ENCODE measurements at regions not wholly inside any gene's neighbourhood (a gene's known extent, or its start where the extent isn't known, plus 50 kb on each side); places are given as distances from the start of the nearest gene placed in this dataset.

GRCh38 chr2:153110486-153110885 is 368.1 kb downstream of the RPRM start:
- WGBS, 4 donors: 66 to 81% (median 70%) methylated on average over 4 of the region's 4 CpGs
- peaks cover 0 to 16% of the 10 kb centered on the region in 2 donors for H3K4me1 ChIP-seq (replicated peaks in 1 of 2)
- intact Hi-C loops (cut with DNase I): no loop called here

GRCh38 chr2:153109793-153110192 is 368.8 kb downstream of the RPRM start:
- no peaks in the 10 kb centered on the region for H3K36me3 ChIP-seq (replicated peaks in 1 of 2)
- H3K27ac ChIP-seq: no peak overlapping the region
- intact Hi-C loops (cut with DNase I): no loop called here
- H3K4me1 ChIP-seq (replicated peaks in 1 of 2): peaks cover 0 to 16% of the 10 kb centered on the region in 2 donors
- no peak for TF ChIP-seq CTCF (IDR thresholded peaks at IDR 0.05)
- no peak for TF ChIP-seq POLR2A (IDR thresholded peaks at IDR 0.05)
- DNase-seq: no peak
- 85 to 94% (median 87%) methylated on average over 3 of the region's 3 CpGs for WGBS, 4 donors
- no peaks in the 10 kb centered on the region for H3K9me3 ChIP-seq (replicated peaks in 1 of 3)
- H3K4me3 ChIP-seq: no peak overlapping the region
- H3K27me3 ChIP-seq: no peaks in the 10 kb centered on the region

More at GRCh38 chr2:153110486-153110885, 368.1 kb downstream of the RPRM start:
- no peaks in the 10 kb centered on the region for H3K9me3 ChIP-seq (replicated peaks in 1 of 3)
- no peak overlapping the region for H3K4me3 ChIP-seq
- no peaks in the 10 kb centered on the region for H3K36me3 ChIP-seq (replicated peaks in 1 of 2)
- TF ChIP-seq POLR2A (IDR thresholded peaks at IDR 0.05) (no peak), CTCF (IDR thresholded peaks at IDR 0.05) (no peak)
- H3K27me3 ChIP-seq: no peaks in the 10 kb centered on the region
- H3K27ac ChIP-seq: no peak overlapping the region
- no peak for DNase-seq

GRCh38 chr2:153106802-153107477 is 371.6 kb downstream of the RPRM start:
- peak overlapping the region in 3 of 5 donors; percentile 13 to 65 (median 58) for H3K27ac ChIP-seq
- DNase-seq: no peak
- H3K36me3 ChIP-seq (replicated peaks in 1 of 2): no peaks in the 10 kb centered on the region
- H3K9me3 ChIP-seq (replicated peaks in 1 of 3): no peaks in the 10 kb centered on the region
- TF ChIP-seq CTCF (IDR thresholded peaks at IDR 0.05): no peak
- no peak for TF ChIP-seq POLR2A (IDR thresholded peaks at IDR 0.05)
- H3K27me3 ChIP-seq: no peaks in the 10 kb centered on the region
- H3K4me3 ChIP-seq: peak overlapping the region in 1 of 4 donors; percentile 18
- intact Hi-C loops (cut with DNase I): no loop called here
- 56 to 71% (median 65%) methylated on average over 1 of the region's 1 CpG for WGBS, 4 donors
- peaks cover 2 to 27% of the 10 kb centered on the region in 2 donors for H3K4me1 ChIP-seq (replicated peaks in 1 of 2)

- H3K27me3 ChIP-seq: no peaks in the 10 kb centered on the region
- 24 to 34% (median 25%) methylated on average over 2 of the region's 2 CpGs for WGBS, 4 donors
- DNase-seq: peak; percentile 29 to 79 (median 66)
These were observed 372.6 kb downstream of the RPRM start for GRCh38 chr2:153105829-153106578.

More at GRCh38 chr2:153105829-153106578, 372.6 kb downstream of the RPRM start:
- TF ChIP-seq POLR2A (IDR thresholded peaks at IDR 0.05): no peak
- TF ChIP-seq CTCF (IDR thresholded peaks at IDR 0.05): no peak
- H3K9me3 ChIP-seq (replicated peaks in 1 of 3): no peaks in the 10 kb centered on the region
- H3K4me3 ChIP-seq: no peak overlapping the region
- H3K4me1 ChIP-seq (replicated peaks in 1 of 2): peaks cover 8 to 36% of the 10 kb centered on the region in 2 donors
- intact Hi-C loops (cut with DNase I): no loop called here
- peak overlapping the region in 3 of 5 donors; percentile 4 to 65 (median 58) for H3K27ac ChIP-seq
- H3K36me3 ChIP-seq (replicated peaks in 1 of 2): no peaks in the 10 kb centered on the region
